Tibial artery (tissue), 4 donors: ENCODE measurements at regions not wholly inside any gene's neighbourhood (a gene's known extent, or its start where the extent isn't known, plus 50 kb on each side); places are given as distances from the start of the nearest gene placed in this dataset.
"Not testable (repeated sequence)": the region's sequence is repeated elsewhere in the genome, so short reads cannot be mapped to it uniquely, and the experiment has no call there.

Experiments used
- DNase-seq, 2 donors: peaks; one replicate each; pipeline ENCODE4 v3.0.0-alpha.2; 2019
- H3K27ac ChIP-seq, 2 donors: fragments of 200-600 bp; sonication (generic) in 1 of 2; 1 replicate in 1 of 2; 2 replicates in 1 of 2; pipeline ENCODE4 v1.5.1; 2018 to 2019; ENCODE audit warnings: mild to moderate bottlenecking in 1 of 2
- H3K27me3 ChIP-seq, 2 donors: fragments of 200-600 bp; sonication (generic) in 1 of 2; one replicate each; pipeline versions ENCODE4 v1.5.1 to v1.6.0; 2016 to 2019
- H3K36me3 ChIP-seq, 3 donors: fragments of 200-600 bp; sonication (generic) in 2 of 3; one replicate each; pipeline ENCODE4 v1.5.1; 2016 to 2019; ENCODE audit warnings: mild to moderate bottlenecking in 2 of 3
- H3K4me1 ChIP-seq, 4 donors: fragments of 200-600 bp; sonication (generic) in 2 of 4; 1 replicate in 3 of 4; 2 replicates in 1 of 4; pipeline ENCODE4 v1.5.1; 2016 to 2019
- H3K4me3 ChIP-seq, 2 donors: fragments of 200-600 bp; sonication (generic) in 1 of 2; 1 replicate in 1 of 2; 2 replicates in 1 of 2; pipeline ENCODE4 v1.5.1; 2018 to 2019; ENCODE audit warnings: mild to moderate bottlenecking in 2 of 2
- H3K9me3 ChIP-seq, 3 donors: fragments of 200-600 bp; sonication (generic) in 1 of 3; one replicate each; pipeline ENCODE4 v1.5.1; 2016 to 2019
- intact Hi-C: fragments of 100-400 bp; cut with DNase I; formaldehyde crosslinking; loops from one replicate; pipeline ENCODE4 v1.15.0; 2023; ENCODE audit warnings: low total_unique reads
- TF ChIP-seq, protein P1 (sequence below), 2 experiments: fragments of 200-600 bp in 1 of 2; fragments of 450-650 bp in 1 of 2; IDR thresholded peaks; one replicate each; pipeline ENCODE4 v1.5.1; 2017 to 2019; ENCODE audit warnings: antibody characterized with exemption in 2 of 2, mild to moderate bottlenecking in 1 of 2, moderate library complexity in 1 of 2

DNA sequence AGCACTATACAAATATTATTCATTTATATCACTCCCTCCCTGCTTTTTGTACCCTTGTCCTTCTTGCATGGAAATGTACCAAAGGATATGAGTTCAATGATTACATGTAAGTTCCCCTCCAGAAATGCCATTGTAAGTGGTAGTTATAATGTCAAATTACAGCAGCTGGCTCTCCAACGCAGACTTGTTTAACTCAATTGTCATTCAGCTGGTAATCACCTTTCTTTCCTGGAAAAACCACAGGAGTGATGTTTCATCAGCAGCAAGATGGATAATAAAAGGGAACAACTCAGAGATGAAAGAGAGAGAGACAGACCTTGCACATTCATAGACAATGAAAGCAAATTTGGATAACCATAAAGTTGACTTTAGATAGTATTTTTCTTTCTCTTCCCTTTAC, 578.6 kb upstream of the PBX1 start:
- Histone ChIP-seq H3K27me3 (no peaks in the 10 kb centered on the region), H3K36me3 (no peaks in the 10 kb centered on the region), H3K4me3 (no peak overlapping the region), H3K4me1 (no peaks in the 10 kb centered on the region), H3K9me3 (no peaks in the 10 kb centered on the region), H3K27ac (no peak overlapping the region)
- TF ChIP-seq, protein P1, sequence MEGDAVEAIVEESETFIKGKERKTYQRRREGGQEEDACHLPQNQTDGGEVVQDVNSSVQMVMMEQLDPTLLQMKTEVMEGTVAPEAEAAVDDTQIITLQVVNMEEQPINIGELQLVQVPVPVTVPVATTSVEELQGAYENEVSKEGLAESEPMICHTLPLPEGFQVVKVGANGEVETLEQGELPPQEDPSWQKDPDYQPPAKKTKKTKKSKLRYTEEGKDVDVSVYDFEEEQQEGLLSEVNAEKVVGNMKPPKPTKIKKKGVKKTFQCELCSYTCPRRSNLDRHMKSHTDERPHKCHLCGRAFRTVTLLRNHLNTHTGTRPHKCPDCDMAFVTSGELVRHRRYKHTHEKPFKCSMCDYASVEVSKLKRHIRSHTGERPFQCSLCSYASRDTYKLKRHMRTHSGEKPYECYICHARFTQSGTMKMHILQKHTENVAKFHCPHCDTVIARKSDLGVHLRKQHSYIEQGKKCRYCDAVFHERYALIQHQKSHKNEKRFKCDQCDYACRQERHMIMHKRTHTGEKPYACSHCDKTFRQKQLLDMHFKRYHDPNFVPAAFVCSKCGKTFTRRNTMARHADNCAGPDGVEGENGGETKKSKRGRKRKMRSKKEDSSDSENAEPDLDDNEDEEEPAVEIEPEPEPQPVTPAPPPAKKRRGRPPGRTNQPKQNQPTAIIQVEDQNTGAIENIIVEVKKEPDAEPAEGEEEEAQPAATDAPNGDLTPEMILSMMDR (IDR thresholded peaks at IDR 0.05): no peak
- no peak for DNase-seq
- intact Hi-C loops: no loop called here

DNA sequence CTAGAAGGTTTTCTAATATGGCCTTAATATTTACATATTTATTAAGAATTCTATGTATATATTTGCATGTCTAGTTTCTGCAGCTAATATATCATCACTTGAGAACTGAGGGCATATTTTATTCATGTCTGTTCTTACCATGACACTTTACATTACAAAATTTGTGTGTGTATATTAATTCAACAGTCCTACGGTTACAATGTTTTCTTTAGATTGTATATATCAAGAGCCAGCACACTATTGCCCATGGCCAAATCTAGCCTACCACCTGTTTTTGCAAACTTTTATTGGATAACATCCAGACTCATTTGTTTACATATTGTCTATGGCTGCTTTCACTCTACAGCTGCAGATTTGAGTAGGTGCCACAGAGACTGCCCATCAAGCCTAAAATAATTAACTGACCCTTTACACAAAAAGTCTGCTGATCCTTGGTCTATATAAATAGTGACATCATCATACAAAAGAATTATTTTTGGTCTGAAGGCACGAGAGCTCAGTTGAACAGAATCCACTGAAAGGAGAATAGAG, 577.4 kb upstream of the PBX1 start:
- Histone ChIP-seq H3K4me3 (no peak overlapping the region), H3K36me3 (no peaks in the 10 kb centered on the region), H3K27ac (no peak overlapping the region), H3K27me3 (no peaks in the 10 kb centered on the region), H3K4me1 (no peaks in the 10 kb centered on the region), H3K9me3 (no peaks in the 10 kb centered on the region)
- DNase-seq: no peak
- TF ChIP-seq, protein P1 (IDR thresholded peaks at IDR 0.05): no peak
- intact Hi-C loops: no loop called here

DNA sequence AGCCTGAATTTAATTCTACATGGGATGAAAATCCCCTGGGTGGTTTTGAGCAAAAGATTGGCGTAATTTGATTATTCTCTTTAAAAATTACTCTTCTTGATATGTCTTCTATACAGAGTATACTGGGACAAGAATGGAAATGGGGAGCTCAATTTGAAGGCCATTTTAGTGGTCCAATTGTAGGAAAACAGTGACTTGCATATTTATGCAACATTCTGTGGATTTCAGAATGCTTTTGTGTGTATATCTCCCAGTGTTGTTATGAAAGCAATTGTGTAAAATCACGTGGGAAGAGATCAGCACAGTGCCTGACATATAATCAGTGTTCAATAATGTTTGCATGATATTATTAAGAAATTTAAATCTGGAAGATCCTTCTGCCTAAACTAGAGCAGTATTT, 575.9 kb upstream of the PBX1 start:
- no peaks in the 10 kb centered on the region for H3K9me3 ChIP-seq
- no peaks in the 10 kb centered on the region for H3K27me3 ChIP-seq
- TF ChIP-seq, protein P1 (IDR thresholded peaks at IDR 0.05): no peak
- intact Hi-C loops: no loop called here
- H3K4me1 ChIP-seq: no peaks in the 10 kb centered on the region
- no peak overlapping the region for H3K27ac ChIP-seq
- no peaks in the 10 kb centered on the region for H3K36me3 ChIP-seq
- H3K4me3 ChIP-seq: no peak overlapping the region
- no peak for DNase-seq

DNA sequence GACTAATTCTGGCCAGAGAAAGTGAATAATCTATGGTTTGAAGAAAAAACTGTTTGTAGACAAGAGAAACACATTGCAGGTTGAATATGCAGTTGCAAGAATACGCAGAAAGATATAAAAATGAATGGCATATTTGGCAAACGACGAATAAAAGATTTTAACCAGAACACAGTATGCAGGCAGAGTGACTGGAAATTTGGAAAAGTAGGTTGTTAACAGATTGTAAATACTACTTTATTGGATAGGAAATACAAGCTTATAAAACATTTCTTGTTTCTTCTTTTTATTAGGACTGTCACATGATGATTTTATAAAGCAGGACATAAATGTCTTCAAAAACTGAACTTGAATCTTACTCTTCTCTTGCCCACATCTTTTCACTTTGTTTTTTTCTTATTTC, 573.3 kb upstream of the PBX1 start:
- Histone ChIP-seq H3K4me3 (no peak overlapping the region), H3K27me3 (no peaks in the 10 kb centered on the region), H3K9me3 (no peaks in the 10 kb centered on the region), H3K27ac (no peak overlapping the region), H3K36me3 (no peaks in the 10 kb centered on the region), H3K4me1 (no peaks in the 10 kb centered on the region)
- intact Hi-C loops: no loop called here
- DNase-seq: no peak
- TF ChIP-seq, protein P1 (IDR thresholded peaks at IDR 0.05): no peak

DNA sequence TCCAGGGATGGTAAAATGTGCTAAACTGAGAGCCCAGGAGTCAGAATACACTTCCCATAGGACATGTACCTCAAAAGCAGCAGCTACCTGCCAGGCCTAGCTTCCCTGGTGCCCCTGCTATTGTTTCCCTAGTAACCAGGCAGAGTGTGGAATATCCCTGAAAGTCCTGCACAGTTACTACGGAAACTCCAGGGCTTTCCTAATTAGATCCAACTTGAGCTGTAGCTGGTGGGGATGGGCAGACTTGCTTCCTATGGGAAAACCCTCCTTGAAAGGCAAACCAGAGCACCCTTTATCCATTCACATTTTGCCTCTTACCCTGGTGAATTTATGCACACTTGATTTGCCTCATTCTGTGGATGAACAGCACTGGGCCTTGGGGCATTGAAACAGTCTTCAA, 559.9 kb upstream of the PBX1 start:
- no peak overlapping the region for H3K27ac ChIP-seq
- H3K27me3 ChIP-seq: no peaks in the 10 kb centered on the region
- intact Hi-C loops: no loop called here
- no peaks in the 10 kb centered on the region for H3K4me1 ChIP-seq
- H3K36me3 ChIP-seq: no peaks in the 10 kb centered on the region
- DNase-seq: no peak
- no peak overlapping the region for H3K4me3 ChIP-seq
- H3K9me3 ChIP-seq: peaks cover 0 to 9% (median 0%) of the 10 kb centered on the region in 3 donors
- TF ChIP-seq, protein P1 (IDR thresholded peaks at IDR 0.05): no peak

DNA sequence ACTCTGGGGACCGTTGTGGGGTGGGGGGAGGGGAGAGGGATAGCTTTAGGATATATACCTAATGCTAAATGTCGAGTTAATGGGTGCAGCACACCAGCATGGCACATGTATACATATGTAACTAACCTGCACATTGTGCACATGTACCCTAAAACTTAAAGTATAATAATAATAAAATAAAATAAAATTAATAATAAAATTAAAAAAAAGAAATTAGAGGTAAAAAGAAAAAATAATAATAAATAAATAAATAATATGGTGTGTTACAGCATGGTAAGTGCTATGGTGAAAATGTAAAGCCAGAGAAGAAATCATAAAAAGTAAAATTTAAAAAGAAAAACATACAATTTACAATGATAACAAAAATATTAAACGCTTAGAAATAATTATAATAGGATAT, 552.8 kb upstream of the PBX1 start:
- intact Hi-C loops: not testable (repeated sequence)

More for the DNA sequence above, 552.8 kb upstream of the PBX1 start:
- H3K27ac ChIP-seq, H3K4me3 ChIP-seq, H3K27me3 ChIP-seq, H3K9me3 ChIP-seq, H3K4me1 ChIP-seq, DNase-seq, H3K36me3 ChIP-seq: not testable (repeated sequence)
